Esophagus muscularis mucosa (tissue), 4 donors: ENCODE measurements at regions not wholly inside any gene's neighbourhood (a gene's known extent, or its start where the extent isn't known, plus 50 kb on each side); places are given as distances from the start of the nearest gene placed in this dataset.

Experiments
- EP300 ChIP-seq: sonication (generic); formaldehyde crosslinking; IDR thresholded peaks from one replicate; pipeline ENCODE4 v1.6.1; 2017; ENCODE audit warnings: antibody characterized with exemption
- POLR2A ChIP-seq: fragments of 450-650 bp; IDR thresholded peaks from one replicate; pipeline ENCODE4 v1.6.1; 2017; ENCODE audit warnings: antibody characterized with exemption, moderate library complexity, mild to moderate bottlenecking, low read depth
- TF ChIP-seq, protein P1 (sequence below), 3 experiments: fragments of 200-600 bp in 2 of 3; fragments of 450-650 bp in 1 of 3; sonication (generic) in 2 of 3; IDR thresholded peaks; one replicate each; pipeline ENCODE4 v1.5.1; 2017 to 2019; ENCODE audit warnings: antibody characterized with exemption in 3 of 3, mild to moderate bottlenecking in 2 of 3, moderate library complexity in 1 of 3

DNA sequence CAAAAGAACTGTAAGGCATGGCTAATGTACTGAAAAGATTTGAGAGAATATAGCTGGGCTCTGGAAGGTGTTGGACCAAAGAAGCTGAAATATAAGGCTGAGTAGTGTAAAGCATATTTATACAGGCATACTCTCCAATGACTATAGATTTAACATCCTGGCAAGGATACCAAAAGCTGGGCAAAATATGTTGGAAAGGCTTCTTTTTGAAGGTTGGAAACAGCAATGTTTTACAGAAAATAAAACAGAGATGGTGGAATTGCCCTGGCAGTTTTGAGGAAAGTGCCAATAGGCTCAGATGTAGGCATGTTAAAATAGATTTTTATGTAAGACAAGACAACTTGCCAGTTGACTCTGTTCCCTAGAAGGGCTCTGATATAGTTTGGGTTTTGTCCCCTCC lies 184.1 kb upstream of the SHISA6 start:
- TF ChIP-seq, protein P1, sequence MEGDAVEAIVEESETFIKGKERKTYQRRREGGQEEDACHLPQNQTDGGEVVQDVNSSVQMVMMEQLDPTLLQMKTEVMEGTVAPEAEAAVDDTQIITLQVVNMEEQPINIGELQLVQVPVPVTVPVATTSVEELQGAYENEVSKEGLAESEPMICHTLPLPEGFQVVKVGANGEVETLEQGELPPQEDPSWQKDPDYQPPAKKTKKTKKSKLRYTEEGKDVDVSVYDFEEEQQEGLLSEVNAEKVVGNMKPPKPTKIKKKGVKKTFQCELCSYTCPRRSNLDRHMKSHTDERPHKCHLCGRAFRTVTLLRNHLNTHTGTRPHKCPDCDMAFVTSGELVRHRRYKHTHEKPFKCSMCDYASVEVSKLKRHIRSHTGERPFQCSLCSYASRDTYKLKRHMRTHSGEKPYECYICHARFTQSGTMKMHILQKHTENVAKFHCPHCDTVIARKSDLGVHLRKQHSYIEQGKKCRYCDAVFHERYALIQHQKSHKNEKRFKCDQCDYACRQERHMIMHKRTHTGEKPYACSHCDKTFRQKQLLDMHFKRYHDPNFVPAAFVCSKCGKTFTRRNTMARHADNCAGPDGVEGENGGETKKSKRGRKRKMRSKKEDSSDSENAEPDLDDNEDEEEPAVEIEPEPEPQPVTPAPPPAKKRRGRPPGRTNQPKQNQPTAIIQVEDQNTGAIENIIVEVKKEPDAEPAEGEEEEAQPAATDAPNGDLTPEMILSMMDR (IDR thresholded peaks at IDR 0.05) = no peak
- TF ChIP-seq EP300 = no peak
- no peak for TF ChIP-seq POLR2A
